ENCODE measurements at regions not wholly inside any gene's neighbourhood (a gene's known extent, or its start where the extent isn't known, plus 50 kb on each side); places are given as distances from the start of the nearest gene placed in this dataset.
A peak's percentile ranks its signal among the peaks of the same experiment; 100 is the strongest.
"Not testable (repeated sequence)": the region's sequence is repeated elsewhere in the genome, so short reads cannot be mapped to it uniquely, and the experiment has no call there.

GRCh38 chr5:39794513-39795210 is 369.9 kb upstream of the DAB2 start:
- no peak for DNase-seq

GRCh38 chr5:39785410-39785809 is 360.6 kb upstream of the DAB2 start:
- no peak for DNase-seq

- DNase-seq = peak in 1 of 5 experiments; percentile 8
Observed at GRCh38 chr5:39783756-39784421, 359.1 kb upstream of the DAB2 start.

- no peak for DNase-seq
Observed at GRCh38 chr5:39780347-39780746, 355.6 kb upstream of the DAB2 start.

GRCh38 chr5:39779831-39780230 is 355.1 kb upstream of the DAB2 start:
- DNase-seq = no peak

GRCh38 chr5:39775797-39776365 is 351.1 kb upstream of the DAB2 start:
- DNase-seq = no peak

GRCh38 chr5:39775086-39775796 is 350.5 kb upstream of the DAB2 start:
- DNase-seq = no peak

GRCh38 chr5:39774605-39775004 is 349.8 kb upstream of the DAB2 start:
- no peak for DNase-seq

- DNase-seq = no peak
Observed at GRCh38 chr5:39772307-39772706, 347.5 kb upstream of the DAB2 start.

GRCh38 chr5:39767916-39768315 is 343.1 kb upstream of the DAB2 start:
- no peak for DNase-seq

GRCh38 chr5:39765366-39765765 is 340.6 kb upstream of the DAB2 start:
- no peak for DNase-seq

- no peak for DNase-seq
Observed at GRCh38 chr5:39762761-39763160, 338.0 kb upstream of the DAB2 start.

GRCh38 chr5:39761199-39761950 is 336.6 kb upstream of the DAB2 start:
- DNase-seq = no peak

GRCh38 chr5:39760385-39761198 is 335.8 kb upstream of the DAB2 start:
- DNase-seq = no peak

- DNase-seq = no peak
Observed at GRCh38 chr5:39759701-39760100, 334.9 kb upstream of the DAB2 start.

- DNase-seq = no peak
Observed at GRCh38 chr5:39758426-39758825, 333.6 kb upstream of the DAB2 start.

GRCh38 chr5:39757131-39757530 is 332.4 kb upstream of the DAB2 start:
- DNase-seq = no peak

- DNase-seq = no peak
Observed at GRCh38 chr5:39755986-39756385, 331.2 kb upstream of the DAB2 start.

- peak in 1 of 5 experiments; percentile 7 for DNase-seq
Observed at GRCh38 chr5:39755452-39755851, 330.7 kb upstream of the DAB2 start.

- not testable (repeated sequence) for DNase-seq
Observed at GRCh38 chr5:39753747-39754146, 329.0 kb upstream of the DAB2 start.

GRCh38 chr5:39750661-39751060 is 325.9 kb upstream of the DAB2 start:
- DNase-seq = no peak

- no peak for DNase-seq
Observed at GRCh38 chr5:39742916-39743315, 318.1 kb upstream of the DAB2 start.
